Left lung (tissue), 4 donors: ENCODE measurements at regions not wholly inside any gene's neighbourhood (a gene's known extent, or its start where the extent isn't known, plus 50 kb on each side); places are given as distances from the start of the nearest gene placed in this dataset.

Experiments used
- ATAC-seq: fragments of 200-7000 bp; cut with Tn5 transposase; one replicate; pipeline ENCODE4 v1.9.1; 2020; ENCODE audit warnings: moderate library complexity
- DNase-seq, 4 donors: peaks; one replicate each; pipeline ENCODE4 v3.0.0-alpha.2; 2013 to 2020
- H3K27ac ChIP-seq, 2 donors: fragments of 200-600 bp; sonication (generic) in 1 of 2; one replicate each; pipeline versions ENCODE4 v1.5.0 to v1.8.0; 2020 to 2021
- H3K27me3 ChIP-seq, 2 donors: fragments of 200-600 bp; sonication (generic) in 1 of 2; one replicate each; pipeline versions ENCODE4 v1.5.0 to v1.8.0; 2020 to 2021
- H3K36me3 ChIP-seq, 2 donors: fragments of 200-600 bp; sonication (generic) in 1 of 2; one replicate each; pipeline versions ENCODE4 v1.5.0 to v1.8.0; 2020 to 2021
- H3K4me1 ChIP-seq, 2 donors: fragments of 200-600 bp; one replicate each; pipeline ENCODE4 v1.8.0; 2021
- H3K4me3 ChIP-seq, 2 donors: fragments of 200-600 bp; sonication (generic) in 1 of 2; one replicate each; pipeline versions ENCODE4 v1.5.0 to v1.8.0; 2020 to 2021; ENCODE audit warnings: mild to moderate bottlenecking in 1 of 2
- H3K9me3 ChIP-seq, 2 donors: fragments of 200-600 bp; sonication (generic) in 1 of 2; one replicate each; pipeline versions ENCODE4 v1.5.0 to v1.8.0; 2020 to 2021
- intact Hi-C, 2 donors: fragments of 100-400 bp; cut with DNase I; formaldehyde crosslinking; loops; one replicate each; pipeline versions ENCODE4 v1.11.2 to v1.14.2; 2022
- TF ChIP-seq, protein P1 (sequence below), 2 donors: fragments of 200-600 bp; sonication (generic) in 1 of 2; IDR thresholded peaks; one replicate each; pipeline versions ENCODE4 v1.5.0 to v1.8.0; 2021; ENCODE audit warnings: antibody characterized with exemption in 2 of 2
- donor health status: DM: no; HTN: yes; CAD: no.
- donor health status: DM: no; HTN: no; CAD: no.

DNA sequence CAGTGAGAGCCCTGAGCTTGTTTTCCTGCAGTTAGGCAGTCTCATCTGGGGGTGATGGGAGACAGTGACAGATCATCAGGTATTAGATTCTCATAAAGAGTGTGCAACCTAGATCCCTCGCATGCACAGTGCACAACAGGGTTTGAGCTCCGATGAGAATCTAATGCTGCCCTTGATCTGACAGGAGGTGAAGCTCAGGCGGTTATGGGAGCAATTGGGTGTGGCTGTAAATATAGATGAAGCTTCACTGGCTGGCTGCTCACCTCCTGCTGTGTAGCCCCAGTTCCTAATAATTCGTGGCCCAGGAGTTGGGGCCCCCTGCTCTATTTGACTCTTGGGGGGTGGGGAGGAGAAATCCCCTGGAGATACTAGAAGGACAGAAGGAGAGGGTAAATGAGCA, 309.4 kb upstream of the STT3B start:
- H3K4me1 ChIP-seq: peaks cover 0 to 10% of the 10 kb centered on the region in 2 donors
- H3K36me3 ChIP-seq: no peaks in the 10 kb centered on the region
- intact Hi-C loops: no loop called here
- DNase-seq (no peak), ATAC-seq (no peak)
- no peak overlapping the region for H3K4me3 ChIP-seq
- no peaks in the 10 kb centered on the region for H3K27me3 ChIP-seq
- H3K27ac ChIP-seq: no peak overlapping the region
- H3K9me3 ChIP-seq: no peaks in the 10 kb centered on the region
- TF ChIP-seq, protein P1, sequence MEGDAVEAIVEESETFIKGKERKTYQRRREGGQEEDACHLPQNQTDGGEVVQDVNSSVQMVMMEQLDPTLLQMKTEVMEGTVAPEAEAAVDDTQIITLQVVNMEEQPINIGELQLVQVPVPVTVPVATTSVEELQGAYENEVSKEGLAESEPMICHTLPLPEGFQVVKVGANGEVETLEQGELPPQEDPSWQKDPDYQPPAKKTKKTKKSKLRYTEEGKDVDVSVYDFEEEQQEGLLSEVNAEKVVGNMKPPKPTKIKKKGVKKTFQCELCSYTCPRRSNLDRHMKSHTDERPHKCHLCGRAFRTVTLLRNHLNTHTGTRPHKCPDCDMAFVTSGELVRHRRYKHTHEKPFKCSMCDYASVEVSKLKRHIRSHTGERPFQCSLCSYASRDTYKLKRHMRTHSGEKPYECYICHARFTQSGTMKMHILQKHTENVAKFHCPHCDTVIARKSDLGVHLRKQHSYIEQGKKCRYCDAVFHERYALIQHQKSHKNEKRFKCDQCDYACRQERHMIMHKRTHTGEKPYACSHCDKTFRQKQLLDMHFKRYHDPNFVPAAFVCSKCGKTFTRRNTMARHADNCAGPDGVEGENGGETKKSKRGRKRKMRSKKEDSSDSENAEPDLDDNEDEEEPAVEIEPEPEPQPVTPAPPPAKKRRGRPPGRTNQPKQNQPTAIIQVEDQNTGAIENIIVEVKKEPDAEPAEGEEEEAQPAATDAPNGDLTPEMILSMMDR (IDR thresholded peaks at IDR 0.05): no peak

- Histone ChIP-seq H3K9me3 (no peaks in the 10 kb centered on the region), H3K27ac (no peak overlapping the region), H3K4me1 (peaks cover 0 to 10% of the 10 kb centered on the region in 2 donors), H3K4me3 (no peak overlapping the region), H3K36me3 (no peaks in the 10 kb centered on the region), H3K27me3 (no peaks in the 10 kb centered on the region)
- TF ChIP-seq, protein P1 (IDR thresholded peaks at IDR 0.05): no peak
- ATAC-seq (no peak), DNase-seq (no peak)
- intact Hi-C loops: no loop called here
Observed at GRCh38 chr3:31224936-31225335, 307.8 kb upstream of the STT3B start.

DNA sequence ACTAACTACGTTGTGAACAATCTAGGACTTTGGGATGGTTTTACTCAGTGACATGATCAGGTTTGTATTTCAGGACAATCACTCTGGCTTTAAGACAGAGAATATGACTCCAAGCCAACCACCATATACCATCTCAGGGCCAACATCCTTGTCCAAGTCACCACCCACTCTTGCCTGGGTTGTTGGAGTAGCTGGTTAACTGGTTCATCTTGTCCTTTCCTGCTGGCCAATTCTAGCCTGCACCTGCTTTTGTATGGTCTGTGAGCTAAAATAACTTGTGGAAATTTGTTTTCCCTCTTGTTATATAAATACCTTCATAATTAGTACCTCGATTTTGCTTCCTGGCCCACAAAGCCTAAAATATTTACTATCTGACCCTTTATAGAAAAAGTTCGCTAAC, 306.8 kb upstream of the STT3B start:
- intact Hi-C loops: no loop called here
- no peak for DNase-seq
- TF ChIP-seq, protein P1 (IDR thresholded peaks at IDR 0.05): no peak

GRCh38 chr3:31226346-31226745, 306.4 kb upstream of the STT3B start:
- Histone ChIP-seq H3K4me3 (no peak overlapping the region), H3K9me3 (no peaks in the 10 kb centered on the region), H3K4me1 (peaks cover 0 to 10% of the 10 kb centered on the region in 2 donors), H3K27me3 (no peaks in the 10 kb centered on the region), H3K36me3 (no peaks in the 10 kb centered on the region), H3K27ac (peak overlapping the region in 1 of 2 donors; percentile 63)
- intact Hi-C loops: no loop called here
- TF ChIP-seq, protein P1 (IDR thresholded peaks at IDR 0.05): no peak
- no peak for DNase-seq
- ATAC-seq: no peak

More for the DNA sequence above, 306.8 kb upstream of the STT3B start:
- Histone ChIP-seq H3K27ac (no peak overlapping the region), H3K4me1 (peaks cover 0 to 10% of the 10 kb centered on the region in 2 donors), H3K36me3 (no peaks in the 10 kb centered on the region), H3K4me3 (no peak overlapping the region), H3K27me3 (no peaks in the 10 kb centered on the region), H3K9me3 (no peaks in the 10 kb centered on the region)
- no peak for ATAC-seq

DNA sequence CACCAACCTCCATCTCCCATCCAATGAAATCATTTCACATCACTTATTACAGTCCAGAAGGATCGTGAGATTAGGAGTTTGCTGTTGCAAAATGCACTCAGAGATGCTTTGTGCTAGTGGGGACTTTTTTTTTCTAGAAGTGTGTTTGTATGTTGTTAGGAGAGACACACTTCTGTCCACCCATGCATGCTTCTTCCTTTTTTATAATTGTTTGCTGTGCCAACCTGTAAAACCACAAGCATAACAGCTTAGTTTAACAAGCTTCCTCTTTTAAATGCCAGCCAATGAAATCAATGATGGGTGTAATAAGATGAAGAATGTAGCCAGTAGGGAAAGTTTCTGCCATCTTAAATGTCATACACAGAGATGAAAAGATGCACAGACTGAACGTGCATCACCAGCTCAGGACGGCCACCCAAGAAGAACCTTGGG, 305.6 kb upstream of the STT3B start:
- no peak overlapping the region for H3K4me3 ChIP-seq
- no peaks in the 10 kb centered on the region for H3K9me3 ChIP-seq
- intact Hi-C loops: no loop called here
- ATAC-seq (peak; percentile 47), DNase-seq (no peak)
- TF ChIP-seq, protein P1 (IDR thresholded peaks at IDR 0.05): no peak
- H3K27me3 ChIP-seq: no peaks in the 10 kb centered on the region
- H3K36me3 ChIP-seq: no peaks in the 10 kb centered on the region
- peak overlapping the region in 1 of 2 donors; percentile 63 for H3K27ac ChIP-seq
- H3K4me1 ChIP-seq: peaks cover 0 to 10% of the 10 kb centered on the region in 2 donors
